Loucy (cell line): ENCODE measurements at regions not wholly inside any gene's neighbourhood (a gene's known extent, or its start where the extent isn't known, plus 50 kb on each side); places are given as distances from the start of the nearest gene placed in this dataset.

ENCODE experiments used
- H2AFZ ChIP-seq: fragments of 200-600 bp; sonication (generic); 2 replicates; pipeline ENCODE4 v1.6.0; 2016; ENCODE audit warnings: antibody characterized with exemption, mild to moderate bottlenecking, low read length, moderate library complexity
- H3F3A ChIP-seq: fragments of 200-600 bp; 2 replicates; pipeline ENCODE4 v1.6.0; 2016; ENCODE audit warnings: antibody characterized with exemption, low read depth, mild to moderate bottlenecking
- H3K27me3 ChIP-seq: fragments of 200-600 bp; sonication (generic); 2 replicates; pipeline ENCODE4 v1.6.1; 2014; ENCODE audit warnings: low read length, mild to moderate bottlenecking; ENCODE audit not compliant: insufficient read depth, poor library complexity, severe bottlenecking
- H3K36me3 ChIP-seq: fragments of 200-600 bp; sonication (generic); 2 replicates; pipeline ENCODE4 v1.6.1; 2016; ENCODE audit warnings: low read length; ENCODE audit not compliant: insufficient read depth
- H3K4me1 ChIP-seq: fragments of 200-600 bp; sonication (generic); 2 replicates; pipeline ENCODE4 v1.5.1; 2014; ENCODE audit warnings: low read length, mild to moderate bottlenecking; ENCODE audit not compliant: insufficient read depth, poor library complexity, severe bottlenecking
- H3K4me2 ChIP-seq: fragments of 200-600 bp; sonication (generic); 2 replicates; pipeline ENCODE4 v1.6.0; 2014; ENCODE audit warnings: antibody characterized with exemption, low read length, low read depth, mild to moderate bottlenecking; ENCODE audit not compliant: poor library complexity, severe bottlenecking
- H3K4me3 ChIP-seq: fragments of 200-600 bp; sonication (generic); 2 replicates; pipeline ENCODE4 v1.5.1; 2014; ENCODE audit warnings: low read length, mild to moderate bottlenecking, mixed read lengths; ENCODE audit not compliant: poor library complexity, severe bottlenecking
- H3K79me2 ChIP-seq: fragments of 200-600 bp; sonication (generic); 2 replicates; pipeline ENCODE4 v1.6.1; 2014; ENCODE audit warnings: low read length; ENCODE audit not compliant: insufficient read depth
- H3K9ac ChIP-seq: fragments of 200-600 bp; sonication (generic); 2 replicates; pipeline ENCODE4 v1.6.0; 2014; ENCODE audit warnings: mild to moderate bottlenecking, low read depth, low read length, moderate library complexity; ENCODE audit not compliant: poor library complexity, severe bottlenecking
- H3K9me2 ChIP-seq: fragments of 200-600 bp; sonication (generic); replicated peaks from 2 replicates; pipeline ENCODE4 v1.6.1; 2016; ENCODE audit warnings: low read depth, low read length, mixed read lengths
- H3K9me3 ChIP-seq: fragments of 200-600 bp; sonication (generic); 2 replicates; pipeline ENCODE4 v1.6.1; 2014; ENCODE audit warnings: mild to moderate bottlenecking, antibody characterized with exemption, low read length, low read depth; ENCODE audit not compliant: insufficient read depth
- H4K20me1 ChIP-seq: fragments of 200-600 bp; sonication (generic); 2 replicates; pipeline ENCODE4 v1.6.0; 2014; ENCODE audit warnings: antibody characterized with exemption, low read length, mild to moderate bottlenecking; ENCODE audit not compliant: insufficient read depth, poor library complexity, severe bottlenecking
- EZH2phosphoT487 ChIP-seq: fragments of 200-600 bp; IDR thresholded peaks from 2 replicates; pipeline ENCODE4 v1.6.1; 2018; ENCODE audit warnings: antibody characterized with exemption, mild to moderate bottlenecking, moderate library complexity, borderline replicate concordance
- TF ChIP-seq, protein P1 (sequence below): fragments of 200-600 bp; sonication (generic); conservative IDR thresholded peaks from 2 replicates; pipeline ENCODE4 v1.5.1; 2014; ENCODE audit warnings: mild to moderate bottlenecking, antibody characterized with exemption, low read length

DNA sequence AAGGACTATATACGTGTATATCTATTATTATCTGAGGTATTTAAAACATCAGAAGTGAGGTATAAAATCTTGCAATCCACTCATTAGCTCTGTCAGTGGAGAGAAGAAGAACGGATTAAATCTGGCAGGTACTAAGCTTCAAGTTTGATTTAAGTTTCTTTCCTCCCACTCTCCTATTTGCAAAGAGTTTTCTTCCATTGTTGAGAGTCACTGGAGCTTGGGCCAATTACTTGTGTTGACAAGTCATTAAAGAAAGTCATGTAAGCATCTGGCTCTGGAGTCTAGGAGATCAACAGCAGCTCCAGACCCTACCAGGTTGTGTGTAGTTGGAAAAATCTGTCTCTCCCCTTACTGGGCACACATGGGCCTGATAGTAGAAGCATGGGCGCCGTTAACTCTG, 476.8 kb upstream of the SMARCA2 start:
- Histone ChIP-seq H3K36me3 (no peaks in the 10 kb centered on the region), H3K9ac (no peak overlapping the region), H3K4me2 (no peak overlapping the region), H4K20me1 (no peaks in the 10 kb centered on the region), H3K27me3 (no peaks in the 10 kb centered on the region), H3K9me2 (no peaks in the 10 kb centered on the region), H3K79me2 (no peaks in the 10 kb centered on the region), H3F3A (no peaks in the 10 kb centered on the region), H3K4me1 (no peaks in the 10 kb centered on the region), H3K9me3 (no peaks in the 10 kb centered on the region), H3K4me3 (no peak overlapping the region), H2AFZ (no peak overlapping the region)
- TF ChIP-seq, protein P1, sequence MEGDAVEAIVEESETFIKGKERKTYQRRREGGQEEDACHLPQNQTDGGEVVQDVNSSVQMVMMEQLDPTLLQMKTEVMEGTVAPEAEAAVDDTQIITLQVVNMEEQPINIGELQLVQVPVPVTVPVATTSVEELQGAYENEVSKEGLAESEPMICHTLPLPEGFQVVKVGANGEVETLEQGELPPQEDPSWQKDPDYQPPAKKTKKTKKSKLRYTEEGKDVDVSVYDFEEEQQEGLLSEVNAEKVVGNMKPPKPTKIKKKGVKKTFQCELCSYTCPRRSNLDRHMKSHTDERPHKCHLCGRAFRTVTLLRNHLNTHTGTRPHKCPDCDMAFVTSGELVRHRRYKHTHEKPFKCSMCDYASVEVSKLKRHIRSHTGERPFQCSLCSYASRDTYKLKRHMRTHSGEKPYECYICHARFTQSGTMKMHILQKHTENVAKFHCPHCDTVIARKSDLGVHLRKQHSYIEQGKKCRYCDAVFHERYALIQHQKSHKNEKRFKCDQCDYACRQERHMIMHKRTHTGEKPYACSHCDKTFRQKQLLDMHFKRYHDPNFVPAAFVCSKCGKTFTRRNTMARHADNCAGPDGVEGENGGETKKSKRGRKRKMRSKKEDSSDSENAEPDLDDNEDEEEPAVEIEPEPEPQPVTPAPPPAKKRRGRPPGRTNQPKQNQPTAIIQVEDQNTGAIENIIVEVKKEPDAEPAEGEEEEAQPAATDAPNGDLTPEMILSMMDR = no peak
- no peak for TF ChIP-seq EZH2phosphoT487

DNA sequence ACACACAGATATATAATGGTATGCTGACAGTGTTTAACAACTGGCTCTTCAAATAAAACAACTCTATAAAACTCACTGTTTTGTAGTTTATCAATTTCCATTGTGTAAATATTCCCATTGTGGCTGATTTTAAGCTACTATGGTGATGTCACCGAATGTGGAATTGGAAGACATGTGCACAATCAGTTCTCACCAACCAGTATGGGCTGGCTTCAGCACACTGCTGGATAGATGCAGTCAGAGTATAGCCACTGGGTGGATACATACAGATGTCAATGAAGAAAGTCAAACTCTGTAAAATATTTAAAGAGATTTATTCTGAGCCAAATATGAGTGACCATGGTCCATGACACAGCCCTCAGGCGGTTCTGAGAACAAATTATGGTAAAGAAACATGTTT, 475.9 kb upstream of the SMARCA2 start:
- TF ChIP-seq, protein P1 = no peak
- no peak for TF ChIP-seq EZH2phosphoT487
- H3K4me2 ChIP-seq = no peak overlapping the region
- H3K4me1 ChIP-seq = no peaks in the 10 kb centered on the region
- H3K36me3 ChIP-seq = no peaks in the 10 kb centered on the region
- no peaks in the 10 kb centered on the region for H3K9me2 ChIP-seq
- H2AFZ ChIP-seq = no peak overlapping the region
- no peaks in the 10 kb centered on the region for H3F3A ChIP-seq
- no peaks in the 10 kb centered on the region for H4K20me1 ChIP-seq
- H3K9ac ChIP-seq = no peak overlapping the region
- H3K9me3 ChIP-seq = no peaks in the 10 kb centered on the region
- no peak overlapping the region for H3K4me3 ChIP-seq
- no peaks in the 10 kb centered on the region for H3K27me3 ChIP-seq
- H3K79me2 ChIP-seq = no peaks in the 10 kb centered on the region

DNA sequence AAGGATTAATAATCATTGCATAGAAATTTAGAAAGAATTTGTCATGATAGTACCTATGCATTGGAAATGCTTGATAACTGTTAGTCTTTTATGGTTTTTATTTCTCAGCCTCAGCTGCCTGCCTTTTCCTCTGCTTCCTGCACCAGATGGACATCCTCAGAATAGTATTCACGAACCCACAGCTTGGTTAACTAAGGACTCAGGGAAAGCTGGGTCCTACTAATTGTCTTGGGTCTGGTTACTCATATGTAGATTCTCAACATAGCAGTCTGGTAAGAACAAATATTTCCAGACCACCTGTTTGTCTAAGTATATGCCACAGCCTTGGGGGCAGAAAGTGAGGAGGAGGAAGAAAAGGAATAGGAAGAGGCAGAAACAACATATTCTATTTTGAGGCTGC, 464.5 kb upstream of the SMARCA2 start:
- no peaks in the 10 kb centered on the region for H3K4me1 ChIP-seq
- H3K9ac ChIP-seq = no peak overlapping the region
- no peak overlapping the region for H3K4me2 ChIP-seq
- no peaks in the 10 kb centered on the region for H3K9me3 ChIP-seq
- H2AFZ ChIP-seq = no peak overlapping the region
- no peaks in the 10 kb centered on the region for H3K27me3 ChIP-seq
- H3K79me2 ChIP-seq = no peaks in the 10 kb centered on the region
- no peaks in the 10 kb centered on the region for H3F3A ChIP-seq
- no peak overlapping the region for H3K4me3 ChIP-seq
- no peak for TF ChIP-seq EZH2phosphoT487
- TF ChIP-seq, protein P1 = no peak
- no peaks in the 10 kb centered on the region for H4K20me1 ChIP-seq
- no peaks in the 10 kb centered on the region for H3K9me2 ChIP-seq
- no peaks in the 10 kb centered on the region for H3K36me3 ChIP-seq
